CD14-positive monocyte (primary cell): ENCODE measurements at regions not wholly inside any gene's neighbourhood (a gene's known extent, or its start where the extent isn't known, plus 50 kb on each side); places are given as distances from the start of the nearest gene placed in this dataset.

Source experiments
- DNase-seq, 3 donors: peaks; one replicate each; pipeline ENCODE4 v3.0.0-alpha.2; 2011 to 2022
- H2AFZ ChIP-seq: 2 replicates; pipeline ENCODE4 v1.6.0; 2012; ENCODE audit warnings: mild to moderate bottlenecking, low read depth, low read length, inconsistent platforms; ENCODE audit not compliant: insufficient read depth, poor library complexity, severe bottlenecking
- H3K27ac ChIP-seq, 2 donors: 1 replicate in 1 of 2; 2 replicates in 1 of 2; pipeline ENCODE4 v1.5.1; 2012 to 2013; ENCODE audit warnings: low read length in 2 of 2, control low read depth in 1 of 2, inconsistent platforms in 1 of 2, low read depth in 1 of 2, mild to moderate bottlenecking in 1 of 2
- H3K27me3 ChIP-seq, 2 donors: one replicate each; pipeline versions ENCODE4 v1.6.0 to v1.6.1; 2011 to 2013; ENCODE audit warnings: low read length in 2 of 2; ENCODE audit not compliant: control insufficient read depth in 2 of 2, insufficient read depth in 2 of 2
- H3K36me3 ChIP-seq, 2 donors: replicated peaks in 1 of 2; 1 replicate in 1 of 2; 2 replicates in 1 of 2; pipeline versions ENCODE4 v1.5.1 to v1.6.1; 2012 to 2013; ENCODE audit warnings: low read length in 2 of 2, control low read depth in 1 of 2, inconsistent platforms in 1 of 2, mild to moderate bottlenecking in 1 of 2; ENCODE audit not compliant: insufficient read depth in 2 of 2, control insufficient read depth in 1 of 2
- H3K4me1 ChIP-seq, 2 donors: 1 replicate in 1 of 2; 2 replicates in 1 of 2; pipeline versions ENCODE4 v1.5.1 to v1.6.1; 2012 to 2013; ENCODE audit warnings: low read length in 2 of 2, control low read depth in 1 of 2, inconsistent platforms in 1 of 2, mild to moderate bottlenecking in 1 of 2, moderate library complexity in 1 of 2; ENCODE audit not compliant: insufficient read depth in 2 of 2, control insufficient read depth in 1 of 2
- H3K4me2 ChIP-seq: replicated peaks from 2 replicates; pipeline ENCODE3; 2012; ENCODE audit warnings: low read length, moderate library complexity, mild to moderate bottlenecking; ENCODE audit not compliant: poor library complexity, severe bottlenecking; ENCODE audit errors: extremely low read depth
- H3K4me3 ChIP-seq, 3 experiments: fragments of 200-600 bp in 1 of 3; sonication (generic) in 1 of 3; replicated peaks in 1 of 3; 1 replicate in 2 of 3; 2 replicates in 1 of 3; pipeline ENCODE4 v1.5.1; 2011 to 2013; ENCODE audit warnings: low read length in 3 of 3, mild to moderate bottlenecking in 3 of 3, control low read depth in 2 of 3, low read depth in 2 of 3, inconsistent platforms in 1 of 3, moderate library complexity in 1 of 3
- H3K79me2 ChIP-seq: 2 replicates; pipeline ENCODE4 v1.6.0; 2012; ENCODE audit warnings: mild to moderate bottlenecking, control low read depth, inconsistent platforms, low read length, moderate library complexity; ENCODE audit not compliant: insufficient read depth
- H3K9ac ChIP-seq: 2 replicates; pipeline ENCODE4 v1.6.0; 2017; ENCODE audit warnings: low read length, mild to moderate bottlenecking; ENCODE audit not compliant: insufficient read depth, poor library complexity, severe bottlenecking
- H3K9me3 ChIP-seq, 2 donors: replicated peaks in 1 of 2; 1 replicate in 1 of 2; 2 replicates in 1 of 2; pipeline versions ENCODE4 v1.5.1 to v1.6.1; 2012 to 2013; ENCODE audit warnings: low read length in 2 of 2, control low read depth in 1 of 2; ENCODE audit not compliant: control insufficient read depth in 1 of 2, insufficient read depth in 1 of 2
- H4K20me1 ChIP-seq: 2 replicates; pipeline ENCODE4 v1.6.0; 2012; ENCODE audit warnings: mild to moderate bottlenecking, low read length, control low read depth, moderate library complexity; ENCODE audit not compliant: insufficient read depth
- H3K27ac Mint-ChIP-seq, 7 donors: one replicate each; pipeline ENCODE4 v1.8.0; 2020; ENCODE audit warnings: mild to moderate bottlenecking in 7 of 7, mixed read lengths in 7 of 7, moderate library complexity in 6 of 7, inconsistent platforms in 2 of 7
- H3K27me3 Mint-ChIP-seq, 3 donors: one replicate each; pipeline ENCODE4 v1.8.0; 2021 to 2022; ENCODE audit warnings: low read depth in 3 of 3, mild to moderate bottlenecking in 3 of 3, mixed read lengths in 3 of 3, moderate library complexity in 3 of 3, inconsistent platforms in 1 of 3
- H3K36me3 Mint-ChIP-seq, 2 donors: one replicate each; pipeline ENCODE4 v1.8.0; 2020; ENCODE audit warnings: mixed read lengths in 2 of 2, inconsistent platforms in 1 of 2, mild to moderate bottlenecking in 1 of 2
- H3K4me1 Mint-ChIP-seq: one replicate; pipeline ENCODE4 v1.8.0; 2020; ENCODE audit warnings: mild to moderate bottlenecking, mixed read lengths
- H3K4me3 Mint-ChIP-seq, 2 donors: one replicate each; pipeline ENCODE4 v1.8.0; 2020; ENCODE audit warnings: mild to moderate bottlenecking in 2 of 2, mixed read lengths in 2 of 2, moderate library complexity in 1 of 2
- H3K9me3 Mint-ChIP-seq, 7 donors: one replicate each; pipeline ENCODE4 v1.8.0; 2020 to 2022; ENCODE audit warnings: mixed read lengths in 7 of 7, mild to moderate bottlenecking in 6 of 7, moderate library complexity in 6 of 7, inconsistent platforms in 2 of 7
- WGBS: methylation state at CpG from one replicate; pipeline ENCODE4 v1.1.5; 2013; ENCODE audit warnings: missing lambda C conversion rate; ENCODE audit not compliant: insufficient coverage; 5-methylcytosine and 5-hydroxymethylcytosine counted together
- intact Hi-C, 2 donors: fragments of 100-400 bp; cut with micrococcal nuclease; formaldehyde crosslinking; loops; one replicate each; pipeline versions ENCODE4 v1.15.0 to v1.15.1; 2023
- TF ChIP-seq, protein P1 (sequence below): fragments of 200-600 bp; IDR thresholded peaks from one replicate; pipeline ENCODE4 v1.8.0; 2022; ENCODE audit warnings: antibody characterized with exemption, mild to moderate bottlenecking

- Histone ChIP-seq H4K20me1 (no peaks in the 10 kb centered on the region), H3K36me3 (no peaks in the 10 kb centered on the region), H3K9ac (no peak overlapping the region), H3K79me2 (no peaks in the 10 kb centered on the region), H3K4me3 (no peak overlapping the region), H3K4me2 (no peak overlapping the region), H3K27me3 (no peaks in the 10 kb centered on the region), H3K9me3 (no peaks in the 10 kb centered on the region), H3K4me1 (no peaks in the 10 kb centered on the region), H2AFZ (no peak overlapping the region), H3K27ac (no peak overlapping the region)
- Mint-ChIP-seq H3K9me3 (no peaks in the 10 kb centered on the region), H3K27ac (no peak overlapping the region), H3K4me3 (no peak overlapping the region), H3K36me3 (no peaks in the 10 kb centered on the region), H3K4me1 (no peaks in the 10 kb centered on the region), H3K27me3 (peaks cover under 1 to 5% (median 5%) of the 10 kb centered on the region in 3 donors)
- no peak for DNase-seq
- TF ChIP-seq, protein P1, sequence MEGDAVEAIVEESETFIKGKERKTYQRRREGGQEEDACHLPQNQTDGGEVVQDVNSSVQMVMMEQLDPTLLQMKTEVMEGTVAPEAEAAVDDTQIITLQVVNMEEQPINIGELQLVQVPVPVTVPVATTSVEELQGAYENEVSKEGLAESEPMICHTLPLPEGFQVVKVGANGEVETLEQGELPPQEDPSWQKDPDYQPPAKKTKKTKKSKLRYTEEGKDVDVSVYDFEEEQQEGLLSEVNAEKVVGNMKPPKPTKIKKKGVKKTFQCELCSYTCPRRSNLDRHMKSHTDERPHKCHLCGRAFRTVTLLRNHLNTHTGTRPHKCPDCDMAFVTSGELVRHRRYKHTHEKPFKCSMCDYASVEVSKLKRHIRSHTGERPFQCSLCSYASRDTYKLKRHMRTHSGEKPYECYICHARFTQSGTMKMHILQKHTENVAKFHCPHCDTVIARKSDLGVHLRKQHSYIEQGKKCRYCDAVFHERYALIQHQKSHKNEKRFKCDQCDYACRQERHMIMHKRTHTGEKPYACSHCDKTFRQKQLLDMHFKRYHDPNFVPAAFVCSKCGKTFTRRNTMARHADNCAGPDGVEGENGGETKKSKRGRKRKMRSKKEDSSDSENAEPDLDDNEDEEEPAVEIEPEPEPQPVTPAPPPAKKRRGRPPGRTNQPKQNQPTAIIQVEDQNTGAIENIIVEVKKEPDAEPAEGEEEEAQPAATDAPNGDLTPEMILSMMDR = no peak
- intact Hi-C loops = no loop called here
- 96% methylated on average over 3 of the region's 4 CpGs for WGBS
These were observed 92.0 kb upstream of the NMNAT3 start for GRCh38 chr3:139769796-139770195.

DNA sequence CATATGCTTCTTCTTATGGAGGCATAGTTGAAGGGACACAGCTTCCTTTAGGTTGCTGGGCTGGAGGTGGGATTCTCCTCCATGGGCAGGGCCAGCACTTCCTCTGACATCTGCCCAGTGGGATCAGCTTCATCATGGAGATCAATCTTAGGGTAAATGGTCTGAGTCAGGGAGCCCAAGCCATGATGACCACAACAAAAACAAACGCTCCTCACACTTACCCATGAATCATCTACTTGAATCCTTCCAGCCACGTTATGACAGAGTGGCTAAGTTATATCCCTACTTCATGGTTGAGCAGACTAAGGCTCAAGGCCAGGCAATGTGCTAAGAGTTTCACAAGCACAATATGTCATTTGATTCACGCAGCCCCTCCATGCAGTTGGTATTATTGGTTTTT, 87.2 kb upstream of the NMNAT3 start:
- H3K4me1 Mint-ChIP-seq = no peaks in the 10 kb centered on the region
- Histone ChIP-seq H3K4me3 (no peak overlapping the region), H3K9ac (no peak overlapping the region), H4K20me1 (no peaks in the 10 kb centered on the region), H3K9me3 (no peaks in the 10 kb centered on the region), H3K79me2 (no peaks in the 10 kb centered on the region), H3K27ac (no peak overlapping the region), H2AFZ (no peak overlapping the region), H3K27me3 (no peaks in the 10 kb centered on the region), H3K36me3 (no peaks in the 10 kb centered on the region), H3K4me1 (no peaks in the 10 kb centered on the region), H3K4me2 (no peak overlapping the region)
- no peak overlapping the region for H3K27ac Mint-ChIP-seq
- H3K27me3 Mint-ChIP-seq = peaks cover 2 to 6% (median 2%) of the 10 kb centered on the region in 3 donors
- intact Hi-C loops = no loop called here
- TF ChIP-seq, protein P1 = no peak
- 80% methylated on average over 2 of the region's 3 CpGs for WGBS
- peaks cover 0 to 3% (median 0%) of the 10 kb centered on the region in 7 donors for H3K9me3 Mint-ChIP-seq
- no peak overlapping the region for H3K4me3 Mint-ChIP-seq
- no peak for DNase-seq
- no peaks in the 10 kb centered on the region for H3K36me3 Mint-ChIP-seq
